GM21529 (cell line): ENCODE measurements at regions not wholly inside any gene's neighbourhood (a gene's known extent, or its start where the extent isn't known, plus 50 kb on each side); places are given as distances from the start of the nearest gene placed in this dataset.

Experiments
- ATAC-seq: cut with Tn5 transposase; IDR thresholded peaks from one replicate; pipeline ENCODE4 v1.9.1; 2021; ENCODE audit not compliant: unreplicated experiment

DNA sequence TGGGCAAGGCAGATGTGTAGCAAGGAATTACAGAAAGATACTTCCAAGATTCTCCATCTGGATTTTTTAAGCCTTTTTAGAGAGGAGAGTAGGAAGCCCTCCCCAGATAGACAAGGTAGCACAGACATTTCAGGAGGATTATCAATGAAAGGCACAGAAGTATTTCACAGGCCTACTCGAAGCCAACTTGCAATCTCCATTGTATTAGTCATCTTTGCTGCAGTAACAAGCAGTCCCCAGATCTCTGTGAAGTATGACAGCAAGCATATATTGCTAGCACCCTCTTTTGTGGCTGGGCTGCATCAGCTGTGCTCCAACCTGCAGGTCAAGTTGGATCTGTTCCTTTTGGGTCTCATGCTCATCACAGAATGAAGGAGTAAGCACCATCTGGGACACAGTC lies 101.6 kb downstream of the MAF start:
- ATAC-seq, result no peak

DNA sequence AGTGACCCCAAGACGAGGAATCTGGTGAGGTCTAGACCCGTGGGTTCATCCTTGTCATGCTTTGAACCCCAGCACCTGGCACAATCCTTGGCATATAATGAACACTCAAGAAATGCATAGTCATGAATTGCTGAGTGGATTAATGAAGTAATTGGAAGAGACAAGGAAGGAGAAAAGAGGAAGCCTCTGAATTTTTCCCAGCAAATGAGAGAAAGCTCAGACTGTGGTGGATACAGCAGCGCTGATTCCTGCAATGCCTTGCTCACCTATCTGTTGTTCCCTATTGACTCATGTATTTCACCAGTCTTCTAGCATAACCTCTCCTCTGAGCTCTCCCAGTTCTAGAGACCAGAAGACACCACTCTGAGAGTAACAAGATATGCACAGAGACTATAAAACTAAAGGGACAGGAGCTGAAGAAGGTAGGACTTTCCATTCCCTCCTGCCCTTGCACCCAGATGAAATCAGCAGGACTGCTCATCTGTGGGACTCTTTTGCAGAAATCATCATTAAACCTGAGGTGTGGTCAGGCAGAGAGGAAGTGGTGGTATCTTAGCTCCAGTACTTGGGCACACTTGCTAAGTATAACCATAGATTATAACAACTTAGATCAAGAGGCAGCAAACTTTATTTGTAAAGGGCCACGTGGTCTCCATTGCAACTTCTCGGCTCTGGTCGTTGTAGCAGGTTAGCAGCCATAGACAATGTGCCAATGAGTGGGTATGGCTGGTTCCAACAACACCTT lies 102.8 kb downstream of the MAF start:
- ATAC-seq, result no peak

DNA sequence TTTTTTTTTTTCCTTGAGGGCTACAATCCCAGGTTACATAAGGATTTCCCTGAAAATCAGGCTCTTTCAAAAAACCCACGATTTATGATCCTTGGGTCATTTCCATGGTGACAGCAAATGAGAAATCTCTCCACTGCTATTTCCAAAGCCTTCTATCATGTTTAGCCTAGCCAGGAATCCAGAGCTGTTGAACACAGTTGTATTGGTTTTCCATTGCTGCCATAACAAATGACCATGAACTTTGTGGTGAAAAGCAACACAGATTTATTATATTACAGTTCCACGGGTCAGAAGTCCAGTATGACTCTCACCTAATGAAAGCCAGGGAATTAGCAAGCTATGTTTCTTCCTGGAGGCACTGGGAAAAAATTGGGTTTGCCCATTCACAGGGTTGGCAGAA lies 106.6 kb downstream of the MAF start:
- ATAC-seq, result no peak

DNA sequence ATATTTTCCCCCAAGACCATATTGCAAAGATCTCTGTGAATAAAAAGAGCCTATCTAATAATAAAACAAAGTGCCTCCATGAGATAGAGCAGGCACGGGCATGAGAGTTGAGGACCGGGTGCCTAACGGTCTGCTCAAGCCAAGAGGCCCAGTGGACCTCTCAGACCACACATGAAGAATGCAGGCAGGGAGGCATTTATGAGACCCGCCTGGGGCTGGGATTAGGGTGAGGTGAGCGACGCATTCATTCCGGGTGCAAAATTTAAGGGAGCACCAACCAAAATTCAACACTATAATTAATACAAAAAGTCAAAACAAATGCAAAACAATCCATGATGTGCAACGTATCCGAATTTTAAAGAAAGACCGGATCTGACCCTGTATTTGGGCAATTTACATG lies 108.5 kb downstream of the MAF start:
- no peak for ATAC-seq

- ATAC-seq, result no peak
These were observed 115.5 kb downstream of the MAF start for GRCh38 chr16:79485020-79485419.

DNA sequence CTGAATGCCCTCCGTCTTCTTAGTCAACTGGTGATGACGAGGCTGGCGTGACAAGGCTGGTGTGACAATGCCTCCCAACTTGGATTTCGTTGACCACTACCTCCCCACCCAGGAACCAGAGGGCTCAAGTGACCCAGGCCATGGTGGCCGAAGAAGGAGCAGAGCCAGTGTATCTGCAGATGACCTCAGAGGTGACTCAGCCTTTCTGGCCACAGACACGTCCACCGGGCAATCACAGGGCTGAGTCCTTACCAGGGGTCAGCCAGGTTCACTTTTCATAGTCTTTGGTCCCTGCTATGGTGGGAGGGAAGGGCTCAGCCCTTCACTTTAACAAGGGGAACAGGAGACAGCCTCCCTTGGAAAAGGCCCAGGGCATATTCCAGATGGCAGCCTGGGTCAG lies 116.3 kb downstream of the MAF start:
- no peak for ATAC-seq

DNA sequence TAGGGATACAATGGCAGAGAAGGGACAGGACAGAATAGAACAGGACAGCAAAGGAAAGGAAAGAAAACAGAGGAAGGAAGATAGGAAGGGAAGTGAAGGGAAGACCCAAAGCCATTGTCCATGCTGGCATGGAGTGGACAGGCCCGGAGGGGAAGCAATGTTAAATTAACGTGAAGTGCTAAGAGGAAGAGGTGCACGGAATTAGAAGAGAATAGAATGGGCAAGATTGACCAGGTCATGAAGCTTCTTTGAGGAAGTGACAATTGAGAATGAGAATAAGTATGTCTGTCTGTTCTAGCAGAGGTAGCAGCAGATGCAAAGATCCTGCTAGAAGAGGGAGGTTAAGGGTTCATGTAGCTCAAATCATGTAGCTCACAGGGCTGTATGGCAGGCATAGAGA lies 117.2 kb downstream of the MAF start:
- ATAC-seq, result no peak

DNA sequence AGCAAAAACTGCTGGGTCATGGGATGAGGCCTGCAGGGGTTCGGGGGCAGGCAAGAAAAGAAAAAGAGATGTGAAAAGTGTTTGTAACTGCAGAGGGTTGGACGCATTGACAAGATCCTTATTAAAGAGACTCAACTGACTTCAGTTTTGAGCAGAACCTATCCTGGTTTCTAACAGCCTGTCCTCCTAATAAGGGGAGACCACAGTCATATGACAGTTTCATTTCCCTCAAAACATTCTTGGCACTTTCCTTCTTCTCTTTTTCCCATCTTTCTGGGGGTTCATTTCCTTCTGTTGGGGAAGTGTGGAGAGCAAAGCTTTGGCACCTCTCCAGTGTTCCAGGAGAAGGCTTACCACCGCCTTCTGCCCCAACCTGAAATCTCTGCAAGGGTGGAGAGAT lies 118.5 kb downstream of the MAF start:
- ATAC-seq, result no peak

DNA sequence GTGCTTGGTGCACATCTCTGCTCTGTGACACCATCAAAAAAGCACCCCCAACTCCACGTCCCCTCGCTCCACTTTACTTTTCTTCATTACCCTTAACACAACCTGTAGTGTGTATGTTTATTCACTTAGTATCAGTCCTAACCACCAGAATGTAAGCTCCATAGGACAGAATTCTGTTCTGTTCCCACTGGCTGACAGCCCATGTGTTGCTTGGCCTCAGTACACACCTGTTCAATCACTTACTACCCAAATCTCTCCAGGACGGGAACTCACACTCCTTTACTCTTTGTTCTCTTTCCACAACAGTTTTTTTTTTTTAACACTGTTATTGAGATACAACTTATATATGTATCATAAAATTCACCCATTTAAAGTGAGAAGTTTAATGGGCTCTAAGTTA lies 119.6 kb downstream of the MAF start:
- no peak for ATAC-seq

DNA sequence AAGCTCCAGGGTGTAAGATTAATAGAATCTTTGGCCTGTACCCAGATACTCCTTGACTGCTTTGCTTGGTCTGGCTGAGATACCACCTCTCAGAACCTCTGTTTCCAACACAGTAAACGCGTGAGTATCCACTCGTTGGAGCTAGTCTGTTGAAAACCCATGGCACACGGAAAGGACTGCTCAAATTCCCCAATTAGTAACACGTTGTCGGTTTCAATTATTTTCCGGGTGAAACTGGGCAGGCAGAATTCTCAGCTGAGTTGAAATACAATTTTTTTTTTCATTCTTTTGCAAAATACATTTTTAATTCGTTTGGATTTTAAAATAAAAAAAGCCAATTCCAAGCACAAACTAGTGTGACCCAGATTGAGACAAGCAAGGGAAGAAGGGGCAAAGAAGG lies 120.5 kb downstream of the MAF start:
- ATAC-seq, result no peak

- ATAC-seq, result no peak
These were observed 124.0 kb downstream of the MAF start for GRCh38 chr16:79476580-79476979.

GRCh38 chr16:79475841-79476240 lies 124.7 kb downstream of the MAF start:
- ATAC-seq, result no peak

DNA sequence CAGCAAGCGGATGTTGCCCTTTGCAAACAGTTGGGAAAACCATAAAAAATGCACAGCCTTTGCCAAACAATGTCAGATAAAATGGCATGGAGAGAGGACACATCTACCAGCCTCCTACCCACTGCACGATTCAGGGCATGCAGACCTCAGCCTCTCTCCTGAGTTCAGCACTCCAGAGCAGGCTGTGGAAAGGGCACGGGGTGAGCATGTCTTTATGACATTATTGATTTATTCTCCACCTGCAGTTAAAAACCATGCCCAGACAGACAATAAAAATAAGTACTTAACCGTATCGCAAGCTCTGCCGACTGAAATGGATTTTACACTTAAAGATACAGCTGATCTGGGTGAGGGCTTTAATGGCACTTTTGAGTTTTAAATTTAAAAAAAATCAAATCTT lies 127.1 kb downstream of the MAF start:
- no peak for ATAC-seq

- no peak for ATAC-seq
These were observed 128.1 kb downstream of the MAF start for GRCh38 chr16:79472426-79472825.

GRCh38 chr16:79469999-79470398 lies 130.5 kb downstream of the MAF start:
- no peak for ATAC-seq

- ATAC-seq, result no peak
These were observed 131.9 kb downstream of the MAF start for GRCh38 chr16:79468631-79469030.

DNA sequence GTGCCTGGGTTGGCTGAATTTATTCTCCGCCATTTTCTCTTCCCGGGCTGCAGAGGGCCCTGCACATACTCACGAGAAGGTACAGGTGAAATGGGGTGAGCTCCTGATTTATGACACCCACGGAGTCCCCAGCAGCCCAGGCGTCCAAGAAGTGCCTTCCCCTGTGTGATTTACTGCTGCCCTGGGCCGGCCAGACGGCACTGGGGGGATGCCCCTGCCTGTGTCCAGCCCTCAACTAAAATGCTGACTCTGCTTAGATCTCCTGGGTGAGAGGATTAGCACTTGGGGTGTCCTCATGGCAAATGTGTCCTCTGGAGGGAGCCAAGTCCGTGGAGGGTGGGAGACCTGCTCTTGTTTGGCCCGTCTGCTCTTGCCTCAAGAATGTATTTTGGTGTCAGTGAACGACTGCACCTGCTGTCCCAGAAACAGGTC lies 132.4 kb downstream of the MAF start:
- ATAC-seq, result no peak

DNA sequence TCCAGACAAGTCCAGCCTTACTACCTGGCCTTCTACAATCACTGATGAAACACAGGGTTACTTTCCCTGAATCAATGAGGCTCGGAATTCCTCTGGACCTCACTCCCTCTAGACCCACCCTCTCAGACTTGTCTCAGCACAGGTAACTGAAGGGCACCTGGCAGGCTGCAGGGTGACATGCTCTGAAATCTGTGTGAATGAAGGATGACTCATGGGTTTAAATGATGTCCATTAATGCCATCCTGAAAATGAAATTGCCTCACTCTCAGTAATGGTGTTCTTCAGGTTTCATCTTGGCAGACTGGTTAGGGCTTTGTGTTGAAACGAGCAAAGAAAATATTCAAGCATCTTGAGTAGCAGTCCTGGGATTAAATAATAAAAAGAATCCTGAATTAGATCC lies 134.4 kb downstream of the MAF start:
- no peak for ATAC-seq

DNA sequence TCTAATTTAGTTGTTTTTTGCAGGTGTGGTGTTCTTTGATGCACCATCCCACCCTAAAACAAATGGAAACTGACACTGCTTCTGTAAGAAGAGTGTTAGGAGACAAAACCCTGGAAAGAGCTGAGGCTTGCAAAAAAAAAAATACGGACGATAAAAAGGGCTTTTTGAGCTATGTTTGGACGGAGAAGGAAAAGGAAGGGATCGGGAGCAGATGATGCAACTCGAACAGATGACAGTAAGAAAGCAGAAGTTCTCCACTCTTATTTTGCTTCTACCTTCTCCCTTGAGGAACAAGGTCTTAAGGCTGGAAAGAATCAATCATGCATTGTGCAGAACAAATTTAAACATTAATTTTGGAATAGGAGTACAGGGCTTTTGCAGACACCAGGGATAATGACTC lies 136.7 kb downstream of the MAF start:
- ATAC-seq, result no peak

DNA sequence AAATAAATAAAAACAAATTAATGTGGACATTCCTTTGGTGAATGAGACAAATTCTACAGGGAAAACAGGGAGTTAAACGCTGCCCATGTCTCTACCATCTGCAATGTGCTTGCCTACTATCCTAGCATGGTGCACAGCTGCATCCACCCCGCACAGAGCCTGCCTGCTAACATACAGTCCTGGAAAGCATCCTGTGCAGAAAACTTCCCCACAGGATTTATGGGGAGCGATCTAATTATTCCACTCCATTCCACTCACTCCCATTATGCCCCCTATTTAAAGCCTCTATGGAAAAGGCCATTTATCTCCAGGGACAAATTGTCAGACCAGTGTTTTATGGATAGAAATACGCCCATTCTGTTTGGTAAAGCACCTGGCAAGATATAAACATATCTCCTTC lies 144.5 kb downstream of the MAF start:
- no peak for ATAC-seq

DNA sequence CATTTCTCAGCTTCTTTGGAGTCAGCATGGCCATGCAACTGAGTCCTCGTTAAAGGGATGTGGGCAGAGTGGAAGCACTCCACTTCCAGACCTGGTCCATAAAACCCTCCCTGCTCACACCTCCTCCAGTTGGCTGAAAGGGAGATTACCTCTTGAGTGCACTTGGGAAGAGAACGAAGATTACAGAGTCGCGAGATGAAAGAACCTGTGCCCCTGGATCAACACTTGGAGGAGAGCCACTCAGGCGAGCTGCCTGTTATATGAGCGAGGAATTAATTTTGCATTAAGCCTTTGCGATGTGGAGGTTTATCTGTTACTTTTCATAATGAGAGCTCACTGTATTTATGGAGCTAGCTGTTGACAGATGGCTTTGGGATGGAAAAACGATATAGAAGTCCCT lies 147.9 kb downstream of the MAF start:
- ATAC-seq, result no peak

DNA sequence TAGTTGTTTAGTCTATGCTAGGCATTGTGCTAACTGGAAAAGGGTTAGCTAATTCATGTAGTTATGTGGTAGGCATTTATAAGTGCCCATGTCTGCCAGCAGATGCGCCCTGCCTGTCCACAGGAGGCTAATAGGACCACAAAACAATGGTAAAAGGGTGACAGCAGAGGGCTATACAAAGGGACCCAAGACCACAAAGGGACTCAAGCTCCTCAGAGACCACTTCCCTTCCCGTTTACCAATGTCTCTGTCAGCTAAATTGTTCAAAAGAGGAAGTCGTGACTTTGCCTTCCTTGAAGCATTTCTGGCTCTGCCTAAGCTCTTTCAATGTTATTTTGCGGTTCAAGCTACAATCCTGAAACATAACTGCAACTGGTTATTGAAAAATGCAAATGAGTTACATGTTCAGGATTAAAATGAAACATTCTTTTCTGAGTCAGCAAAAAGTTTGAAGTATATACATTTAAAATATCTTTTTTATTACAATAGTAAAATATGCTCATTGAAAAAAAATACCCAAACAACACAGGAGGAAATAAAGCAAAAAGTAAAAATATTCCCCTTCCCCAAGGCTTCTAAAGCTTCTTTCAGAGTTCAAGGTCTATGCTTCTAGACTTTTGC lies 149.2 kb downstream of the MAF start:
- ATAC-seq, result peak; percentile 82

- ATAC-seq, result no peak
These were observed 150.6 kb downstream of the MAF start for GRCh38 chr16:79449900-79450299.
